Endothelial cell of umbilical vein (primary cell): ENCODE measurements at regions not wholly inside any gene's neighbourhood (a gene's known extent, or its start where the extent isn't known, plus 50 kb on each side); places are given as distances from the start of the nearest gene placed in this dataset.

Experiments
- BruUV-seq: library from RNA; stranded (reverse); fragments of 400-500 nt; replicated peaks from 2 replicates; lab custom pipeline; 2021; lab: Mats Ljungman, UMichigan
- CTCF ChIA-PET: fragments of 300-600, 350-600 bp; sonication (Branson Sonifier 250); formaldehyde crosslinking; loops from one replicate; lab custom pipeline; 2021; ENCODE audit warnings: antibody characterized with exemption, inconsistent platforms; lab: Charles Lee
- POLR2A ChIA-PET: fragments of 300-600, 350-600 bp; sonication (Branson Sonifier 250); formaldehyde crosslinking; loops from one replicate; lab custom pipeline; 2021; ENCODE audit warnings: antibody characterized with exemption, inconsistent platforms; lab: Charles Lee
- DNase-seq: peaks from one replicate; pipeline ENCODE4 v3.0.0-alpha.2; 2011; ENCODE audit warnings: low read depth, low spot score
- FAIRE-seq: peaks from 2 replicates; lab custom pipeline; 2011; peaks lifted over from hg19 to GRCh38; lab: Jason Lieb, UNC
- H2AFZ ChIP-seq: 2 replicates; pipeline ENCODE4 v1.6.0; 2012; ENCODE audit warnings: low read depth, low read length, control low read depth, inconsistent platforms
- H3K27ac ChIP-seq: 2 replicates; pipeline ENCODE4 v1.5.1; 2011; ENCODE audit warnings: low read depth, mild to moderate bottlenecking, control low read depth, low read length, moderate library complexity; ENCODE audit not compliant: insufficient read depth
- H3K27me3 ChIP-seq, 2 experiments: 2 replicates each; pipeline versions ENCODE4 v1.6.0 to v1.6.1; 2011; ENCODE audit warnings: low read length in 2 of 2, mixed read lengths in 1 of 2; ENCODE audit not compliant: control insufficient read depth in 2 of 2, insufficient read depth in 2 of 2
- H3K36me3 ChIP-seq, 2 experiments: 2 replicates in 1 of 2; 3 replicates in 1 of 2; pipeline ENCODE4 v1.5.1; 2011; ENCODE audit warnings: low read length in 2 of 2, mild to moderate bottlenecking in 1 of 2, moderate library complexity in 1 of 2; ENCODE audit not compliant: control insufficient read depth in 2 of 2, insufficient read depth in 2 of 2; ENCODE audit errors: extremely low read depth in 1 of 2
- H3K4me1 ChIP-seq: 3 replicates; pipeline ENCODE4 v1.5.1; 2011; ENCODE audit warnings: mild to moderate bottlenecking, low read length; ENCODE audit not compliant: control insufficient read depth, insufficient read depth; ENCODE audit errors: extremely low read depth
- H3K4me2 ChIP-seq: 2 replicates; pipeline ENCODE4 v1.6.1; 2011; ENCODE audit warnings: low read length, control low read depth, mixed read lengths; ENCODE audit not compliant: insufficient read depth
- H3K4me3 ChIP-seq, 3 experiments: fragments of 200-600 bp in 1 of 3; sonication (generic), shearing (Covaris generic) in 1 of 3; replicated peaks in 1 of 3; 2 replicates each; pipeline ENCODE4 v1.5.1; 2011 to 2016; ENCODE audit warnings: control low read depth in 3 of 3, low read length in 3 of 3, mild to moderate bottlenecking in 2 of 3, inconsistent platforms in 1 of 3, low read depth in 1 of 3, moderate library complexity in 1 of 3; ENCODE audit not compliant: insufficient read depth in 1 of 3
- H3K79me2 ChIP-seq: 2 replicates; pipeline ENCODE4 v1.6.0; 2012; ENCODE audit warnings: low read length, inconsistent platforms; ENCODE audit not compliant: control insufficient read depth, insufficient read depth
- H3K9ac ChIP-seq: replicated peaks from 2 replicates; pipeline ENCODE3; 2011; ENCODE audit warnings: low read length, control low read depth; ENCODE audit not compliant: insufficient read depth; ENCODE audit errors: extremely low read depth
- H3K9me1 ChIP-seq: replicated peaks from 3 replicates; pipeline ENCODE4 v1.6.0; 2011; ENCODE audit warnings: mild to moderate bottlenecking, low read length; ENCODE audit not compliant: control insufficient read depth, insufficient read depth; ENCODE audit errors: extremely low read depth
- H3K9me3 ChIP-seq: replicated peaks from 2 replicates; pipeline ENCODE4 v1.5.1; 2012; ENCODE audit warnings: low read length, inconsistent platforms; ENCODE audit not compliant: control insufficient read depth, insufficient read depth
- H4K20me1 ChIP-seq: replicated peaks from 2 replicates; pipeline ENCODE3; 2011; ENCODE audit warnings: mild to moderate bottlenecking, low read length; ENCODE audit not compliant: control insufficient read depth, insufficient read depth; ENCODE audit errors: extremely low read depth
- CTCF ChIP-seq, 2 donors: IDR thresholded peaks; 1 replicate in 1 of 2; 2 replicates in 1 of 2; pipeline ENCODE4 v1.5.1; 2011; ENCODE audit warnings: low read length in 2 of 2, mild to moderate bottlenecking in 2 of 2, moderate library complexity in 2 of 2, control low read depth in 1 of 2, inconsistent platforms in 1 of 2, low read depth in 1 of 2; ENCODE audit not compliant: insufficient read depth in 1 of 2; ENCODE audit errors: extremely low read depth in 1 of 2
- EZH2 ChIP-seq: IDR thresholded peaks from 2 replicates; pipeline ENCODE4 v1.6.1; 2012; ENCODE audit warnings: borderline replicate concordance, low read depth, mild to moderate bottlenecking, moderate library complexity, low read length, inconsistent platforms; ENCODE audit not compliant: severe bottlenecking
- FOS ChIP-seq: IDR thresholded peaks from 2 replicates; pipeline ENCODE4 v1.6.1; 2011; ENCODE audit warnings: mild to moderate bottlenecking, low read length, moderate library complexity, borderline replicate concordance; ENCODE audit not compliant: insufficient read depth
- GATA2 ChIP-seq: IDR thresholded peaks from 2 replicates; pipeline ENCODE4 v1.7.0; 2011; ENCODE audit warnings: low read depth, mild to moderate bottlenecking, moderate library complexity, mixed read lengths, low read length; ENCODE audit not compliant: insufficient read length, insufficient read depth
- JUN ChIP-seq: IDR thresholded peaks from 2 replicates; pipeline ENCODE4 v1.6.1; 2011; ENCODE audit warnings: borderline replicate concordance, low read depth; ENCODE audit not compliant: insufficient read length, insufficient read depth
- MAX ChIP-seq: IDR thresholded peaks from 2 replicates; pipeline ENCODE4 v1.6.1; 2011; ENCODE audit not compliant: insufficient read depth, insufficient read length
- MYC ChIP-seq: IDR thresholded peaks from one replicate; pipeline ENCODE4 v1.6.1; 2011; ENCODE audit warnings: mild to moderate bottlenecking, low read depth, low read length
- POLR2A ChIP-seq: IDR thresholded peaks from 2 replicates; pipeline ENCODE4 v1.6.1; 2012; ENCODE audit warnings: low read depth, mild to moderate bottlenecking, control low read depth, low read length
- POLR2AphosphoS5 ChIP-seq: IDR thresholded peaks from 2 replicates; pipeline ENCODE4 v1.6.1; 2012; ENCODE audit warnings: low read depth, mild to moderate bottlenecking, control low read depth, low read length, moderate library complexity; ENCODE audit not compliant: insufficient read depth
- dilution Hi-C: fragments of 300-500 bp; cut with MboI; formaldehyde crosslinking; loops from one replicate; pipeline ENCODE4 v1.15.0; 2019; ENCODE audit warnings: low sequenced_read_pairs; ENCODE audit not compliant: extremely low pct_ligation_motif_present
- intact Hi-C: fragments of 100-400 bp; cut with micrococcal nuclease; formaldehyde crosslinking; loops from one replicate; pipeline ENCODE4 v1.10.0; 2022

- no peak for FAIRE-seq
- POLR2A ChIA-PET = no interaction called here
Observed at GRCh38 chr3:106025151-106025722, 156.4 kb upstream of the CBLB start.

More at GRCh38 chr3:106025151-106025722, 156.4 kb upstream of the CBLB start:
- Histone ChIP-seq H3K4me3 (no peak overlapping the region), H3K79me2 (no peaks in the 10 kb centered on the region), H3K4me1 (no peaks in the 10 kb centered on the region), H3K4me2 (no peak overlapping the region), H3K9me1 (no peaks in the 10 kb centered on the region), H3K9me3 (no peaks in the 10 kb centered on the region), H3K9ac (no peak overlapping the region), H3K27ac (no peak overlapping the region), H4K20me1 (no peaks in the 10 kb centered on the region), H3K36me3 (no peaks in the 10 kb centered on the region), H2AFZ (no peak overlapping the region), H3K27me3 (no peaks in the 10 kb centered on the region)
- TF ChIP-seq JUN (no peak), POLR2A (no peak), GATA2 (no peak), CTCF (IDR thresholded peaks at IDR 0.05; ENCODE audit: extremely low read depth in 1 of 2, insufficient read depth in 1 of 2, low read depth in 1 of 2, low read length in 2 of 2) (no peak), POLR2AphosphoS5 (no peak), FOS (no peak), EZH2 (no peak), MYC (no peak), MAX (no peak)
- DNase-seq = no peak
- no TSS peak for BruUV-seq
- intact Hi-C loops (no loop called here), dilution Hi-C loops (no loop called here)
- CTCF ChIA-PET = interaction anchor here (0.6 to 1.2 kb wide), 2 partner anchors 16 to 135 kb away, joined by 3 read pairs; no protein-coding TSS in a partner anchor
